ENCODE measurements at regions not wholly inside any gene's neighbourhood (a gene's known extent, or its start where the extent isn't known, plus 50 kb on each side); places are given as distances from the start of the nearest gene placed in this dataset.
"Not testable (repeated sequence)": the region's sequence is repeated elsewhere in the genome, so short reads cannot be mapped to it uniquely, and the experiment has no call there.

GRCh38 chr3:153277029-153277428, 115.0 kb downstream of the RAP2B start:
- Histone ChIP-seq H3K79me2 (ENCODE audit: insufficient read depth, low read length) (no peaks in the 10 kb centered on the region), H3K9ac (ENCODE audit: low read depth, low read length, poor library complexity, severe bottlenecking) (no peak overlapping the region), H2AFZ (ENCODE audit: low read length) (no peak overlapping the region), H3K27me3 (ENCODE audit: insufficient read depth, low read length, poor library complexity, severe bottlenecking) (no peaks in the 10 kb centered on the region), H3K4me1 (ENCODE audit: insufficient read depth, low read length, poor library complexity, severe bottlenecking) (peaks cover 13% of the 10 kb centered on the region), H3F3A (ENCODE audit: low read depth) (no peaks in the 10 kb centered on the region), H3K9me3 (ENCODE audit: insufficient read depth, low read depth, low read length) (no peaks in the 10 kb centered on the region), H3K36me3 (ENCODE audit: insufficient read depth, low read length) (no peaks in the 10 kb centered on the region), H4K20me1 (ENCODE audit: insufficient read depth, low read length, poor library complexity, severe bottlenecking) (no peaks in the 10 kb centered on the region), H3K4me2 (ENCODE audit: low read depth, low read length, poor library complexity, severe bottlenecking) (no peak overlapping the region), H3K4me3 (ENCODE audit: low read length, poor library complexity, severe bottlenecking) (no peak overlapping the region), H3K9me2 (replicated peaks; ENCODE audit: low read depth, low read length) (no peaks in the 10 kb centered on the region)
- no peak for TF ChIP-seq EZH2phosphoT487 (IDR thresholded peaks at IDR 0.05; ENCODE audit: borderline replicate concordance)

- H3K79me2 ChIP-seq (ENCODE audit: insufficient read depth, low read length); H3K9ac ChIP-seq (ENCODE audit: low read depth, low read length, poor library complexity, severe bottlenecking); H3K4me3 ChIP-seq (ENCODE audit: low read length, poor library complexity, severe bottlenecking); H2AFZ ChIP-seq (ENCODE audit: low read length); H4K20me1 ChIP-seq (ENCODE audit: insufficient read depth, low read length, poor library complexity, severe bottlenecking); H3K9me2 ChIP-seq (replicated peaks; ENCODE audit: low read depth, low read length); H3K4me2 ChIP-seq (ENCODE audit: low read depth, low read length, poor library complexity, severe bottlenecking); H3K27me3 ChIP-seq (ENCODE audit: insufficient read depth, low read length, poor library complexity, severe bottlenecking); H3F3A ChIP-seq (ENCODE audit: low read depth); H3K9me3 ChIP-seq (ENCODE audit: insufficient read depth, low read depth, low read length); H3K36me3 ChIP-seq (ENCODE audit: insufficient read depth, low read length): not testable (repeated sequence)
- H3K4me1 ChIP-seq (ENCODE audit: insufficient read depth, low read length, poor library complexity, severe bottlenecking), result peaks cover 17% of the 10 kb centered on the region
Measured at GRCh38 chr3:153281236-153281997, 119.4 kb downstream of the RAP2B start.

GRCh38 chr3:153282355-153282754, 120.3 kb downstream of the RAP2B start:
- no peak for TF ChIP-seq EZH2phosphoT487 (IDR thresholded peaks at IDR 0.05; ENCODE audit: borderline replicate concordance)
- TF ChIP-seq, protein P1, sequence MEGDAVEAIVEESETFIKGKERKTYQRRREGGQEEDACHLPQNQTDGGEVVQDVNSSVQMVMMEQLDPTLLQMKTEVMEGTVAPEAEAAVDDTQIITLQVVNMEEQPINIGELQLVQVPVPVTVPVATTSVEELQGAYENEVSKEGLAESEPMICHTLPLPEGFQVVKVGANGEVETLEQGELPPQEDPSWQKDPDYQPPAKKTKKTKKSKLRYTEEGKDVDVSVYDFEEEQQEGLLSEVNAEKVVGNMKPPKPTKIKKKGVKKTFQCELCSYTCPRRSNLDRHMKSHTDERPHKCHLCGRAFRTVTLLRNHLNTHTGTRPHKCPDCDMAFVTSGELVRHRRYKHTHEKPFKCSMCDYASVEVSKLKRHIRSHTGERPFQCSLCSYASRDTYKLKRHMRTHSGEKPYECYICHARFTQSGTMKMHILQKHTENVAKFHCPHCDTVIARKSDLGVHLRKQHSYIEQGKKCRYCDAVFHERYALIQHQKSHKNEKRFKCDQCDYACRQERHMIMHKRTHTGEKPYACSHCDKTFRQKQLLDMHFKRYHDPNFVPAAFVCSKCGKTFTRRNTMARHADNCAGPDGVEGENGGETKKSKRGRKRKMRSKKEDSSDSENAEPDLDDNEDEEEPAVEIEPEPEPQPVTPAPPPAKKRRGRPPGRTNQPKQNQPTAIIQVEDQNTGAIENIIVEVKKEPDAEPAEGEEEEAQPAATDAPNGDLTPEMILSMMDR (conservative IDR thresholded peaks at IDR 0.05; ENCODE audit: low read length), result no peak
- H3K36me3 ChIP-seq (ENCODE audit: insufficient read depth, low read length), result no peaks in the 10 kb centered on the region

GRCh38 chr3:153284282-153284938, 122.4 kb downstream of the RAP2B start:
- no peak overlapping the region for H3K4me2 ChIP-seq (ENCODE audit: low read depth, low read length, poor library complexity, severe bottlenecking)
- no peak overlapping the region for H3K9ac ChIP-seq (ENCODE audit: low read depth, low read length, poor library complexity, severe bottlenecking)
- H3K79me2 ChIP-seq (ENCODE audit: insufficient read depth, low read length), result no peaks in the 10 kb centered on the region
- H3K36me3 ChIP-seq (ENCODE audit: insufficient read depth, low read length), result no peaks in the 10 kb centered on the region
- H3F3A ChIP-seq (ENCODE audit: low read depth), result no peaks in the 10 kb centered on the region
- no peaks in the 10 kb centered on the region for H3K9me2 ChIP-seq (replicated peaks; ENCODE audit: low read depth, low read length)
- no peak overlapping the region for H3K4me3 ChIP-seq (ENCODE audit: low read length, poor library complexity, severe bottlenecking)
- H2AFZ ChIP-seq (ENCODE audit: low read length), result peak overlapping the region; percentile 64
- H3K27me3 ChIP-seq (ENCODE audit: insufficient read depth, low read length, poor library complexity, severe bottlenecking), result no peaks in the 10 kb centered on the region
- H3K4me1 ChIP-seq (ENCODE audit: insufficient read depth, low read length, poor library complexity, severe bottlenecking), result peaks cover 31% of the 10 kb centered on the region
- H3K9me3 ChIP-seq (ENCODE audit: insufficient read depth, low read depth, low read length), result no peaks in the 10 kb centered on the region
- H4K20me1 ChIP-seq (ENCODE audit: insufficient read depth, low read length, poor library complexity, severe bottlenecking), result no peaks in the 10 kb centered on the region
- TF ChIP-seq EZH2phosphoT487 (IDR thresholded peaks at IDR 0.05; ENCODE audit: borderline replicate concordance), result no peak
- TF ChIP-seq, protein P1 (conservative IDR thresholded peaks at IDR 0.05; ENCODE audit: low read length), result no peak

More at GRCh38 chr3:153282355-153282754, 120.3 kb downstream of the RAP2B start:
- Histone ChIP-seq H2AFZ (ENCODE audit: low read length) (no peak overlapping the region), H3K9me3 (ENCODE audit: insufficient read depth, low read depth, low read length) (no peaks in the 10 kb centered on the region), H3F3A (ENCODE audit: low read depth) (no peaks in the 10 kb centered on the region), H3K9ac (ENCODE audit: low read depth, low read length, poor library complexity, severe bottlenecking) (no peak overlapping the region), H3K27me3 (ENCODE audit: insufficient read depth, low read length, poor library complexity, severe bottlenecking) (no peaks in the 10 kb centered on the region), H4K20me1 (ENCODE audit: insufficient read depth, low read length, poor library complexity, severe bottlenecking) (no peaks in the 10 kb centered on the region), H3K4me1 (ENCODE audit: insufficient read depth, low read length, poor library complexity, severe bottlenecking) (peaks cover 19% of the 10 kb centered on the region), H3K4me2 (ENCODE audit: low read depth, low read length, poor library complexity, severe bottlenecking) (no peak overlapping the region), H3K9me2 (replicated peaks; ENCODE audit: low read depth, low read length) (no peaks in the 10 kb centered on the region), H3K79me2 (ENCODE audit: insufficient read depth, low read length) (no peaks in the 10 kb centered on the region), H3K4me3 (ENCODE audit: low read length, poor library complexity, severe bottlenecking) (no peak overlapping the region)
